CD14-positive monocyte (primary cell): ENCODE measurements at regions not wholly inside any gene's neighbourhood (a gene's known extent, or its start where the extent isn't known, plus 50 kb on each side); places are given as distances from the start of the nearest gene placed in this dataset.
"Not testable (repeated sequence)": the region's sequence is repeated elsewhere in the genome, so short reads cannot be mapped to it uniquely, and the experiment has no call there.

Experiments used
- DNase-seq, 3 donors: peaks; one replicate each; pipeline ENCODE4 v3.0.0-alpha.2; 2011 to 2022
- H2AFZ ChIP-seq: 2 replicates; pipeline ENCODE4 v1.6.0; 2012; ENCODE audit warnings: mild to moderate bottlenecking, low read depth, low read length, inconsistent platforms; ENCODE audit not compliant: insufficient read depth, poor library complexity, severe bottlenecking
- H3K27ac ChIP-seq, 2 donors: 1 replicate in 1 of 2; 2 replicates in 1 of 2; pipeline ENCODE4 v1.5.1; 2012 to 2013; ENCODE audit warnings: low read length in 2 of 2, control low read depth in 1 of 2, inconsistent platforms in 1 of 2, low read depth in 1 of 2, mild to moderate bottlenecking in 1 of 2
- H3K27me3 ChIP-seq, 2 donors: one replicate each; pipeline versions ENCODE4 v1.6.0 to v1.6.1; 2011 to 2013; ENCODE audit warnings: low read length in 2 of 2; ENCODE audit not compliant: control insufficient read depth in 2 of 2, insufficient read depth in 2 of 2
- H3K36me3 ChIP-seq, 2 donors: replicated peaks in 1 of 2; 1 replicate in 1 of 2; 2 replicates in 1 of 2; pipeline versions ENCODE4 v1.5.1 to v1.6.1; 2012 to 2013; ENCODE audit warnings: low read length in 2 of 2, control low read depth in 1 of 2, inconsistent platforms in 1 of 2, mild to moderate bottlenecking in 1 of 2; ENCODE audit not compliant: insufficient read depth in 2 of 2, control insufficient read depth in 1 of 2
- H3K4me1 ChIP-seq, 2 donors: 1 replicate in 1 of 2; 2 replicates in 1 of 2; pipeline versions ENCODE4 v1.5.1 to v1.6.1; 2012 to 2013; ENCODE audit warnings: low read length in 2 of 2, control low read depth in 1 of 2, inconsistent platforms in 1 of 2, mild to moderate bottlenecking in 1 of 2, moderate library complexity in 1 of 2; ENCODE audit not compliant: insufficient read depth in 2 of 2, control insufficient read depth in 1 of 2
- H3K4me2 ChIP-seq: replicated peaks from 2 replicates; pipeline ENCODE3; 2012; ENCODE audit warnings: low read length, moderate library complexity, mild to moderate bottlenecking; ENCODE audit not compliant: poor library complexity, severe bottlenecking; ENCODE audit errors: extremely low read depth
- H3K4me3 ChIP-seq, 3 experiments: fragments of 200-600 bp in 1 of 3; sonication (generic) in 1 of 3; replicated peaks in 1 of 3; 1 replicate in 2 of 3; 2 replicates in 1 of 3; pipeline ENCODE4 v1.5.1; 2011 to 2013; ENCODE audit warnings: low read length in 3 of 3, mild to moderate bottlenecking in 3 of 3, control low read depth in 2 of 3, low read depth in 2 of 3, inconsistent platforms in 1 of 3, moderate library complexity in 1 of 3
- H3K79me2 ChIP-seq: 2 replicates; pipeline ENCODE4 v1.6.0; 2012; ENCODE audit warnings: mild to moderate bottlenecking, control low read depth, inconsistent platforms, low read length, moderate library complexity; ENCODE audit not compliant: insufficient read depth
- H3K9ac ChIP-seq: 2 replicates; pipeline ENCODE4 v1.6.0; 2017; ENCODE audit warnings: low read length, mild to moderate bottlenecking; ENCODE audit not compliant: insufficient read depth, poor library complexity, severe bottlenecking
- H3K9me3 ChIP-seq, 2 donors: replicated peaks in 1 of 2; 1 replicate in 1 of 2; 2 replicates in 1 of 2; pipeline versions ENCODE4 v1.5.1 to v1.6.1; 2012 to 2013; ENCODE audit warnings: low read length in 2 of 2, control low read depth in 1 of 2; ENCODE audit not compliant: control insufficient read depth in 1 of 2, insufficient read depth in 1 of 2
- H4K20me1 ChIP-seq: 2 replicates; pipeline ENCODE4 v1.6.0; 2012; ENCODE audit warnings: mild to moderate bottlenecking, low read length, control low read depth, moderate library complexity; ENCODE audit not compliant: insufficient read depth
- H3K27ac Mint-ChIP-seq, 7 donors: one replicate each; pipeline ENCODE4 v1.8.0; 2020; ENCODE audit warnings: mild to moderate bottlenecking in 7 of 7, mixed read lengths in 7 of 7, moderate library complexity in 6 of 7, inconsistent platforms in 2 of 7
- H3K27me3 Mint-ChIP-seq, 3 donors: one replicate each; pipeline ENCODE4 v1.8.0; 2021 to 2022; ENCODE audit warnings: low read depth in 3 of 3, mild to moderate bottlenecking in 3 of 3, mixed read lengths in 3 of 3, moderate library complexity in 3 of 3, inconsistent platforms in 1 of 3
- H3K36me3 Mint-ChIP-seq, 2 donors: one replicate each; pipeline ENCODE4 v1.8.0; 2020; ENCODE audit warnings: mixed read lengths in 2 of 2, inconsistent platforms in 1 of 2, mild to moderate bottlenecking in 1 of 2
- H3K4me1 Mint-ChIP-seq: one replicate; pipeline ENCODE4 v1.8.0; 2020; ENCODE audit warnings: mild to moderate bottlenecking, mixed read lengths
- H3K4me3 Mint-ChIP-seq, 2 donors: one replicate each; pipeline ENCODE4 v1.8.0; 2020; ENCODE audit warnings: mild to moderate bottlenecking in 2 of 2, mixed read lengths in 2 of 2, moderate library complexity in 1 of 2
- H3K9me3 Mint-ChIP-seq, 7 donors: one replicate each; pipeline ENCODE4 v1.8.0; 2020 to 2022; ENCODE audit warnings: mixed read lengths in 7 of 7, mild to moderate bottlenecking in 6 of 7, moderate library complexity in 6 of 7, inconsistent platforms in 2 of 7
- WGBS: methylation state at CpG from one replicate; pipeline ENCODE4 v1.1.5; 2013; ENCODE audit warnings: missing lambda C conversion rate; ENCODE audit not compliant: insufficient coverage; 5-methylcytosine and 5-hydroxymethylcytosine counted together
- intact Hi-C, 2 donors: fragments of 100-400 bp; cut with micrococcal nuclease; formaldehyde crosslinking; loops; one replicate each; pipeline versions ENCODE4 v1.15.0 to v1.15.1; 2023
- TF ChIP-seq, protein P1 (sequence below): fragments of 200-600 bp; IDR thresholded peaks from one replicate; pipeline ENCODE4 v1.8.0; 2022; ENCODE audit warnings: antibody characterized with exemption, mild to moderate bottlenecking

DNA sequence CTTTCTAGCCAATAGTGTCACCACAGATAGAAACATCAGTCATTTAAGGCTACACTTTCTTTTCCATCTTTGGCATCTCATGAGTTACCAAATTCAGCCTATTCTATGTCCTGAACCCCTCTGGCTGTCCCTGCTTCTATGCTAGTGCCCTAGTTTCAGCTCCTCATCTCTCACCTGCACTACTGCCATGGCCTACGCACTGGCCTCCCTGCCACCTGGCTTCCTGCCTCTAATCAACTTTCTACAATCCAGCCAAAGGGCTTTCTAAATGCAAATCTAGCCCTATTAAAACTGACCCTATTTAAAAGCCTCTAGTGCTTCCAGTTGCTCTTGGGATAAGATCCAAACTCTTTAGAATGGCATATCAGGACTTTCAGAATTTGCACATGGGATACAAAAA, 482.9 kb downstream of the TMEM38B start:
- no peaks in the 10 kb centered on the region for H3K9me3 ChIP-seq
- no peaks in the 10 kb centered on the region for H3K4me1 ChIP-seq
- Mint-ChIP-seq H3K27me3 (no peaks in the 10 kb centered on the region), H3K36me3 (no peaks in the 10 kb centered on the region), H3K4me1 (no peaks in the 10 kb centered on the region), H3K27ac (no peak overlapping the region), H3K4me3 (no peak overlapping the region), H3K9me3 (peaks cover 0 to 3% (median 1%) of the 10 kb centered on the region in 7 donors)
- H3K36me3 ChIP-seq = no peaks in the 10 kb centered on the region
- 85% methylated on average over 1 of the region's 1 CpG for WGBS
- H3K4me3 ChIP-seq = no peak overlapping the region
- TF ChIP-seq, protein P1, sequence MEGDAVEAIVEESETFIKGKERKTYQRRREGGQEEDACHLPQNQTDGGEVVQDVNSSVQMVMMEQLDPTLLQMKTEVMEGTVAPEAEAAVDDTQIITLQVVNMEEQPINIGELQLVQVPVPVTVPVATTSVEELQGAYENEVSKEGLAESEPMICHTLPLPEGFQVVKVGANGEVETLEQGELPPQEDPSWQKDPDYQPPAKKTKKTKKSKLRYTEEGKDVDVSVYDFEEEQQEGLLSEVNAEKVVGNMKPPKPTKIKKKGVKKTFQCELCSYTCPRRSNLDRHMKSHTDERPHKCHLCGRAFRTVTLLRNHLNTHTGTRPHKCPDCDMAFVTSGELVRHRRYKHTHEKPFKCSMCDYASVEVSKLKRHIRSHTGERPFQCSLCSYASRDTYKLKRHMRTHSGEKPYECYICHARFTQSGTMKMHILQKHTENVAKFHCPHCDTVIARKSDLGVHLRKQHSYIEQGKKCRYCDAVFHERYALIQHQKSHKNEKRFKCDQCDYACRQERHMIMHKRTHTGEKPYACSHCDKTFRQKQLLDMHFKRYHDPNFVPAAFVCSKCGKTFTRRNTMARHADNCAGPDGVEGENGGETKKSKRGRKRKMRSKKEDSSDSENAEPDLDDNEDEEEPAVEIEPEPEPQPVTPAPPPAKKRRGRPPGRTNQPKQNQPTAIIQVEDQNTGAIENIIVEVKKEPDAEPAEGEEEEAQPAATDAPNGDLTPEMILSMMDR = no peak
- intact Hi-C loops = no loop called here
- H3K27me3 ChIP-seq = no peaks in the 10 kb centered on the region
- DNase-seq = no peak
- no peaks in the 10 kb centered on the region for H4K20me1 ChIP-seq
- H3K79me2 ChIP-seq = no peaks in the 10 kb centered on the region
- H3K9ac ChIP-seq = no peak overlapping the region
- no peak overlapping the region for H2AFZ ChIP-seq
- no peak overlapping the region for H3K27ac ChIP-seq
- no peak overlapping the region for H3K4me2 ChIP-seq

DNA sequence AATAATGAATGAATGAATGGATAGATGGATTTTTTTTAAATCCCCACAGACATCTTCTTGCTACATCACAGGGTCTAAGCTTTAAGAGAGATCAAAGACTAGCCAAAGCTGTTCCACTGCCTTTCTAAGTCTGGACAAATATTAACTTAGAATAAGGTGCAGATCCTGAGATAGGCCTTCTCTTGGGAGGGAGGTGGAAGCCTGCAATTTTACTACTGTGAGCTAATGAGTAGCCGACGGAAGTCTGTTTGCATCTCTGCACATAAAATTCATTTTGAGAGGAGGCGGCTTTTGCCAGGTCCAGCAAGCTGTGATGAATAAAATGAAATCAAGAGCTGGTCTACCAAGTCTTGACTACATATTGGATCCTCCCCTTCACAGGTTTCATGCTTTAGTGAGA, 484.9 kb downstream of the TMEM38B start:
- DNase-seq = no peak
- H3K36me3 Mint-ChIP-seq = no peaks in the 10 kb centered on the region
- no peaks in the 10 kb centered on the region for H3K36me3 ChIP-seq
- 87% methylated on average over 3 of the region's 3 CpGs for WGBS
- no peak overlapping the region for H3K9ac ChIP-seq
- no peak overlapping the region for H3K27ac Mint-ChIP-seq
- no peaks in the 10 kb centered on the region for H3K4me1 ChIP-seq
- H3K4me2 ChIP-seq = no peak overlapping the region
- H3K27me3 Mint-ChIP-seq = no peaks in the 10 kb centered on the region
- H3K79me2 ChIP-seq = no peaks in the 10 kb centered on the region
- H3K9me3 ChIP-seq = no peaks in the 10 kb centered on the region
- TF ChIP-seq, protein P1 = no peak
- no peaks in the 10 kb centered on the region for H3K4me1 Mint-ChIP-seq
- no peaks in the 10 kb centered on the region for H3K27me3 ChIP-seq
- H3K9me3 Mint-ChIP-seq = peaks cover 0 to 3% (median 1%) of the 10 kb centered on the region in 7 donors
- H3K4me3 ChIP-seq = no peak overlapping the region
- H4K20me1 ChIP-seq = no peaks in the 10 kb centered on the region
- no peak overlapping the region for H3K27ac ChIP-seq
- intact Hi-C loops = no loop called here
- no peak overlapping the region for H3K4me3 Mint-ChIP-seq
- no peak overlapping the region for H2AFZ ChIP-seq

DNA sequence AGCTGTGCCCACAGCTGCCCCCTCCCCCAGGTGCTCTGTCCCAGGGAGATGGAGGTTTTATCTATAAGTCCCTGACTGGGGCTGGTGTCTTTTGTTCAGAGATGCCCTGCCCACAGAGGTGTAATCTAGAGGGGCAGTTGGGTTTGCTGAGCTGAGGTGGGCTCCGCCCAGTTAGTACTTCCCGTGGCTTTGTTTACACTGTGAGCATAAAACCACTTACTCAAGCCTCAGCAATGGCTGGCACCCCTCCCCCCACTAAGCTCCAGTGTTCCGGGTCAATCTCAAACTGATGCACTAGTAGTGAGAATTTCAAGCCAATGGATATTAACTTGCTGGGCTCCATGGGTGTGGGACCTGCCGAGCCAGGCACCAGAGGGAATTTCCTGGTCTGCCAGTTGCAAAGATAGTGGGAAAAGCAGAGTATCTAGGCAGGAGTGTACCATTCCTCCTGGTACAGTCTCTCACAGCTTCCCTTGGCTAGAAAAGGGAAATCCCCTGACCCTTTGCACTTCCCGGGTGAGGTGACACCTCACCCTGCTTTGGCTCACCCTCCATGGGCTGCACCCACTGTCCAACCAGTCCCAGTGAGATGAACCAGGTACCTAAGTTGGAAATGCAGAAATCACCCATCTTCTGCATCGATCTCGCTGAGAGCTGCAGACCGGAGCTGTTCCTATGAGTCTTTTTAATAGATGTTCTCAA, 509.6 kb downstream of the TMEM38B start:
- H3K27ac ChIP-seq, H3K4me2 ChIP-seq, H3K27me3 ChIP-seq, H3K36me3 ChIP-seq, H3K4me1 Mint-ChIP-seq, H3K27ac Mint-ChIP-seq, H3K79me2 ChIP-seq, intact Hi-C loops, DNase-seq, H3K27me3 Mint-ChIP-seq, H3K9ac ChIP-seq, H3K4me1 ChIP-seq, H3K4me3 ChIP-seq, H3K4me3 Mint-ChIP-seq, H4K20me1 ChIP-seq, H3K36me3 Mint-ChIP-seq, H2AFZ ChIP-seq: not testable (repeated sequence)
- H3K9me3 ChIP-seq = peaks cover 0 to 14% of the 10 kb centered on the region in 2 donors
- WGBS = 100% methylated on average over 2 of the region's 8 CpGs
- peaks cover 11 to 18% (median 15%) of the 10 kb centered on the region in 7 donors for H3K9me3 Mint-ChIP-seq
